ENCODE measurements at regions not wholly inside any gene's neighbourhood (a gene's known extent, or its start where the extent isn't known, plus 50 kb on each side); places are given as distances from the start of the nearest gene placed in this dataset.
"Not testable (repeated sequence)": the region's sequence is repeated elsewhere in the genome, so short reads cannot be mapped to it uniquely, and the experiment has no call there.

DNA sequence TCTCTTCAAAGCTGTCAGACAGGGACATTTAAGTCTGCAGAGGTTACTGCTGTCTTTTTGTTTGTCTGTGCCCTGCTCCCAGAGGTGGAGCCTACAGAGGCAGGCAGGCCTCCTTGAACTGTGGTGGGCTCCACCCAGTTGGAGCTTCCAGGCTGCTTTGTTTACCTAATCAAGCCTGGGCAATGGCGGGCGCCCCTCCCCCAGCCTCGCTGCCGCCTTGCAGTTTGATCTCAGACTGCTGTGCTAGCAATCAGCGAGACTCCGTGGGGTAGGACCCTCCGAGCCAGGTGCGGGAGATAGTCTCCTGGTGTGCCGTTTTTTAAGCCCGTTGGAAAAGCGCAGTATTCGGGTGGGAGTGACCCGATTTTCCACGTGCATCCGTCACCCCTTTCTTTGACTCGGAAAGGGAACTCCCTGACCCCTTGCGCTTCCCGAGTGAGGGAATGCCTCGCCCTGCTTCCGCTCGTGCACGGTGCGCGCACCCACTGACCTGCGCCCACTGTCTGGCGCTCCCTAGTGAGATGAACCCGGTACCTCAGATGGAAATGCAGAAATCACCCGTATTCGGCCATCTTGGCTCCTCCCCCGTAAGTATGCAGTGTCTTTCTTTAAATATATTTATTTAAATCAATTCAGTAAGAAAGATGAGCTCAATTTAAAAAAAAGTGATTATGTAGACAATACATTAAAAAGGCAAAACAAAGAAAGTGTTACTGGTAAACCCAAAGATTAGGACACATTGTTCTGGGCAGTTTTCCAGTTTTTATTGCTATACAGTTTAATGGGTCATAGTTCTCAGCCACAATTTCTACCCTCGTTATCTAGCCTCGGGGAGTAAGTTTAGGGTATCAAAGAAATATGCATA lies 91.2 kb upstream of the GRM7 start:
- DNase-seq (ENCODE audit: low spot score) = not testable (repeated sequence)

DNA sequence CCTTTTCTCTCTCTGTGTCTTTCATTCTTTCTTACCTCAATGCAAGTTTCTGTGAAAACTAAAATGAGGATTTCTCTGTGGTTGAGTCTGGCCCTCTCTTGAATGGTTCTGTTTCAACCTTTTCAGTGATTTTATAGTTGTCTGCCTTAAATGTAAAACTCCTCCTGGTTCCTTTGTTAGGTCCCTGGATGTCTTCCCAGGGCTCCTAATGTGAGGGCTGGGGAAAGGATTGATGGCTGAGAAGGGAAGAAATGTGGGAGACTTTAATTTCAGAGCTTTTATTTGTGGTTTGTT lies 90.6 kb upstream of the GRM7 start:
- no peak for DNase-seq (ENCODE audit: low spot score)

DNA sequence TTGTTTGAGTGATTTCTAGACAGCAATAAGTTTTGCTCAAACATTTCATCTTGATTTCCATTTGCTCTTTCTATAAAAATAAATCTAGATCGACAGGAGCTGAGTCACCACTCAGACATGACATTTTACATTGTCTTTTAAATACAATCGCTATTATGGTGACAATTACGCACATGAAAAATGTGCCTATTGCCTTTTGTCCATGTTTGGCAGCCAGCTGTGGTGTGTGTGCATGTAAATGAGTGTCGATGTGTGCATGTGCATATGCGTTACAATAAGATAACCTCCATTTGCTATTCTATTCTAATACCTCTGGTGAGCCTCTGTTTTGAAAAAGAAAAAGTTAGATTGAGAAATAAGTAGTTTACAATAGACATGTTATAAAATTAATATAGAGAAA lies 89.7 kb upstream of the GRM7 start:
- no peak for DNase-seq (ENCODE audit: low spot score)

DNA sequence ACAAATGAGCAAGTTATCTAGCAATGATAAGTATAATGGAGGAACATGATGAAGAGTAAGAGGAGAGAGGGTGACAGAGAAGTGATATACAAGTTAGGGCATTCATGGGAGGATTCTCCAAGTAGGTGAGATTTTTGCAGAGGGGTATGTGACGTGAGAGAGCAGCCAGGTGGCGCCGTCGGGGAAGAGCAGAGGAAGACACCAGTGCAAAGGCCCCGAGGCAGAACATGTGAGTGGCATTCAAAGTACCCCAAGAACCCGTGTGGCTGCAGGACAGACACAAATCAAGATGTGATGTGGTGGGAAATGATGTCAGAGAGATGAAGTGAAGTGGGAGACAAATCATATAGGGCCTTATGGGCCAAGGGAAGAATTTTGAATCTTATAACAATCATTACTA lies 81.8 kb upstream of the GRM7 start:
- no peak for DNase-seq (ENCODE audit: low spot score)

DNA sequence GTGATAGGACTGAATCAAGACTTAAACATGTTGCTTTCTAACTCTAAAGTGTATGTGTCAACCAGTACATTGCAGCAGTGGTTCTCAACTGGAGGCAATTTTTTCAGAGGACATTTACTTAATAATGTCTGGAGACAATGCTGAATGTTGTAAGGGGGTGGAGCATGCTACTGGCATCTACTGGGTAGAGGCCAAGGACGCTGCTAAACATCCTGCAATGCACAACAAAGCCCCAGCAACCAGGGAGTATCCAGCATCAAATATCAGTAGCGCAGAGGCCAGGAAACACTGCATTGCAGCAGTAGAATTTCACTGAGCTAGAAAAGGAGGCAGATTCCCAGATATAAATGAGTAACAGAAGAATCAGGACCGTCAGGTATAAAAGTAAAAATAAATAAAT lies 79.8 kb upstream of the GRM7 start:
- DNase-seq (ENCODE audit: low spot score) = no peak

DNA sequence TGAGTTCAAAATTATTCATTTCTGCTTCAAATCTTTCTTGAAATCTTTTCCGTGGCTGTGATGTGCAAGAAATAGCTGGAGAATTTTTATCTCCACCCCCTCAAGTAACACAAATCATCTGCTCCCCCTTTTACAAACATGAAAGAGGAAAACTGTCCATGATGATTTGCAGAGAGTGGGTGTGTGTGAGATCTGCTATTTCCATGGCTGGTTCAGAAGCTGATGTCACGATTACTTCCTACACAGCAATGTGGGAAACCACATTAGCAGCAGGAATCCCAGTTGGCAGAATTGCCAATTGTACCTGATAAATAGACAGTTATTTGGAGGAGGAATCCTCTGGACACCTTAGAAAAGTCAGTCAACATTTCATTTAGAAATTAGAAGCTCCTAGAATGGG lies 75.2 kb upstream of the GRM7 start:
- DNase-seq (ENCODE audit: low spot score) = no peak

DNA sequence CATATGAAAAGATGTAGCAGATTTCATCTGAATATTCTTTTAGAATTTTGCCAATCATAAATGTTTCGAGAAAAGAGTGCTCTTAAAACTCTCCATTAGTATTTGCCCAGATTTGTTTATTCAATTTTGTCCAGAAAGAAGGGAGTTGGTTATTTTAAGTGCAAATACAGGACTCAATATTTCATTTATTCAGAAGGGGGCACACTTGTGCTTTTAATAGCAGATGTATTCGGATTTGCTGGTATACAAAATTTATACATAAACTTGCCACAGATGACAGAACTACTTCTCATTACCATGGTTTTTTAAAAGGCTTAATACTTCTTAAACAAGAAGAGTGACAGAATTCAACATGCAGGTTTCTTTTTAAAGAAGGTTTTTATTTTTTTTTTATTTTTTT lies 69.8 kb upstream of the GRM7 start:
- no peak for DNase-seq (ENCODE audit: low spot score)

DNA sequence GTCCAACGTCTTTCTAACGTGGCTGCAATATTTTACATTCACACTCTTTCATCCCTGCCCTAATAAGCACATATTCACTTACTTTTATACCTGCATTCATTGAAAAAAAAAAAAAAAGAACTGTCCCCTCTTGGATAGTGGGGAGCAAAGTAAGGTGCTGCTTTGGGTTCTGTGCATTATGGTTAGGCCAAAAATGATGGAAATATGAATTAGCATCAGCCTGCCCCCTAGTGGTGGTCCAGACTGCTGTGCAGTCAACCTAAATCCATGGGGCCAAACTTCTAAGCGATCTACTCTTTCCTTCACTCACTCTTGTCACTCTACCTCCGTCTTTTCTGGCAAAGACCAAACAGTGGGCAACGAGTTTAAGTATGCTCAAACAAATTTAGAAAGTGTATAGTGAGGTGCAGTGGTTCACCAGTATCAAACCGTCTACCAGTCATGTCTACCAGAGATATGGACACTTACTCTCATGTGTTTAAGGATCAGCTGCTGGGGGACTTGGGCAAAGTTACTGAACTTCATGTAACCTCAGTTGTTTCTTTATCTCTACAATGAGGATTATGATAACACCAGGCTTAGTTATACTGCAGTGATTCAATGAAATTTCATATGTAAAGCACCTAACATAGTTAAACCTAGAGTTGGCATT lies 61.5 kb upstream of the GRM7 start:
- DNase-seq (ENCODE audit: low spot score) = no peak

DNA sequence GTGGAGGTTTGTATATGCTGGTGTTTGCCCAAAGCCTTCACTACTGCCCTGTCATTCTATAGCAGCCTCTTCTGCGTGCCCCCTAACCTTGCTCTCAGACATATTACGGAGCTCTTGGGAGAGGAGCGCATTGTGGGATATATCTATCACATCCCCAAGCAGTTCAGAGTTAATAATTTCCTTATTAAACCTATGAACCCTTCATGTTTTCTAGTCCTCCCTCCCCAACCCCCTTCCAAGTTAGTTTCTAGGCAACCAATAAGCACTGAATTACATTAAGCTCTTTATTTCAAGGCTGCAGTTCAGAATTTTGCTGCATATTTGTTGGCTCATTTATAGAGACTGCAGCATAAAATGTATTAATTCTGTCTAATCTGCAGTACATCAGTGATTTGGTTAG lies 57.3 kb upstream of the GRM7 start:
- DNase-seq (ENCODE audit: low spot score) = no peak

DNA sequence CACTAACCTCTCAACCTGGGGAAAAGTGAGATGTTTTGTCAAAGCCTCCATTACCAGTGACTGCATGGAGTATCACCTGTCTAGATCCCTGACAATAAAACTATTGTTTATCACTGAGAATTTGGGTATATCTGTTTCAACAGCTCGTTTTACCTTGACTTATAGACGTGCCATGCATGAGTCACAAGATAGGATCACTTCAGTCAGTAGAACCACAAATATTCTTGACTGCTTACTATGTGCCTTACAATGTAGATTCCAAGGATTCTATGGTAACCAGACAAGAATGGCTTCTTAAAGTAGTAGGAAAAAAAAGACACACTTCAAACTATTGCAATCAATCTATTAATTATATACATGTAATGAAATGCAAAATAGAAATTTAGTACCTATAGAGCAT lies 55.7 kb upstream of the GRM7 start:
- no peak for DNase-seq (ENCODE audit: low spot score)

DNA sequence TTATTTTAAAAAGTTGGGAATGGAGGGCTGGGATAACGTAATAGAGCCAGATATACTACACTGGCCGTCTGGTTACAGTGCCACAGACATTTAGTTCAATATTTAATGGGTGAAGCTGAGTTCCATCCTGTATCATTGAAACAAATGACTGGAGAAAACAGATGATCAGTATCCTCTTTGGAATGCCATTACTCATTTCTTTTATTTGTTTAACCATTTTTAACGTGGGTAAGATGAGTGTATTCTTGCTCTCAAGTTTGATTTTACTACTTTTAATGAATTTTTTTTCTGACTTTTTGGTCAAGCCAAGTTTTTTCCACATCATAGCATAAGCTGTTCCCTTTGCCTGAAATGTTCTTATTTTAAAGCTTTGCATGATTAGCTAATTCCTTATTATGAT lies 53.9 kb upstream of the GRM7 start:
- no peak for DNase-seq (ENCODE audit: low spot score)

DNA sequence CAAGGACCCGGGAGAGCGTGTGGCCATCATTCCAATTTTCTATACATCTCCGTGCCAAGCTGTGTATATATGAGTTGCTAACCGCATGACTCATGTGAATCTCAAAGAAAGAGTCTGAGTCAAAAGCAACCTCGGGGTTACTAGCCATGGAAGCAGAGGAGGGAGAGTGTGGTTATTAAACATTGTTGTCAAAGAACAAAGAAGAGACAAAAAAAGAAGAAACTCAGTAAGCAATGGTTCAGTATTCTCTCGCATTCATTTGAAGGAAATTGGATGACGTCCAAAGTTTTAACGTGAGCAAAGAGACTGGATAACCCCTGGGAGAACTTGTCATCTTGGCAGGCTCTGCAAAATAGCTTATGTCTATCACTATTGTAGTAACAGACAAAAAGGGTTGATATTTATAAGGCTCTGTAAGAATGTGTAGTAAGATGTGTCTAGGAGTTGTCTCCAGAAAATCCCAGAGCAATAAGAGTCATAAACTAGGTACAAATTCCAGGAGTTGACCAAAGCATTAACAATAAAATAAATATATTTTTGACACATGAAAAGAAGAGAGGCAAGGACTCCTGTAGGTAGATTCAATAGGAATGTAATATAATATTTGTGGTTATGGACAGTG lies 52.8 kb upstream of the GRM7 start:
- DNase-seq (ENCODE audit: low spot score) = no peak

DNA sequence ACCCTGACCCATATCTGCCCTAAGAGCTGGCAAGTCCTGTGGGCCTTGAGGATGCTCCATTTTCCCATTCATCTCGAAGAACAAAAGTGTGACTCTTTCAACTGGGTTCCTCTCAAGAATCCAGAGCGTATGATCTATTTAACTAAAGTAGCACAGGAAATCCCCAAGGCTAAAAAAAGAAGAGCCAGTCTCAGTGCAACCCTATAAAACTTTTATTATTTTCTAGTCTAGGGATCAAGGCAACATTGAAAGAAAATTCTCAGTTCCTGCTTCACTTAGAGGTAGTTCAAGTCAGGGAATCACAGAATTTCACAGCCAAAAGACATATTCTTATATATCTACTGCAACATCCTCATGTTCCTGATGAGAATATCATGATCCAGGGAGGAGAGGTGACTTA lies 51.6 kb upstream of the GRM7 start:
- no peak for DNase-seq (ENCODE audit: low spot score)
